DOHH2 (cell line): ENCODE measurements at regions not wholly inside any gene's neighbourhood (a gene's known extent, or its start where the extent isn't known, plus 50 kb on each side); places are given as distances from the start of the nearest gene placed in this dataset.

Source experiments
- H3F3A ChIP-seq: fragments of 200-600 bp; sonication (generic), shearing (Covaris generic); 2 replicates; pipeline ENCODE4 v1.6.0; 2016; ENCODE audit warnings: antibody characterized with exemption, mild to moderate bottlenecking; ENCODE audit not compliant: control insufficient read depth, insufficient read depth
- H3K27ac ChIP-seq: fragments of 200-600 bp; sonication (generic); 2 replicates; pipeline ENCODE4 v1.5.1; 2014; ENCODE audit warnings: low read depth, mild to moderate bottlenecking, low read length, moderate library complexity
- H3K27me3 ChIP-seq: fragments of 200-600 bp; sonication (generic); 2 replicates; pipeline ENCODE4 v1.6.1; 2014; ENCODE audit warnings: mild to moderate bottlenecking, low read length, mixed read lengths; ENCODE audit not compliant: control insufficient read depth
- H3K36me3 ChIP-seq: fragments of 200-600 bp; sonication (generic); 2 replicates; pipeline ENCODE4 v1.6.1; 2014; ENCODE audit warnings: mild to moderate bottlenecking, low read length, moderate library complexity, mixed read lengths; ENCODE audit not compliant: control insufficient read depth
- H3K4me1 ChIP-seq: fragments of 200-600 bp; sonication (generic); 2 replicates; pipeline ENCODE4 v1.6.1; 2014; ENCODE audit warnings: mild to moderate bottlenecking, low read length, mixed read lengths; ENCODE audit not compliant: control insufficient read depth
- H3K4me2 ChIP-seq: fragments of 200-600 bp; sonication (generic); 2 replicates; pipeline ENCODE4 v1.6.0; 2014; ENCODE audit warnings: mild to moderate bottlenecking, low read length, moderate library complexity
- H3K4me3 ChIP-seq: fragments of 200-600 bp; sonication (generic); 2 replicates; pipeline ENCODE4 v1.5.1; 2014; ENCODE audit warnings: mild to moderate bottlenecking, low read length, mixed read lengths
- H3K79me2 ChIP-seq: fragments of 200-600 bp; sonication (generic); 2 replicates; pipeline ENCODE4 v1.6.1; 2014; ENCODE audit warnings: mild to moderate bottlenecking, low read length, mixed read lengths; ENCODE audit not compliant: control insufficient read depth
- H3K9me2 ChIP-seq: fragments of 200-600 bp; sonication (generic); replicated peaks from 2 replicates; pipeline ENCODE4 v1.6.1; 2014; ENCODE audit warnings: mild to moderate bottlenecking, low read length, mixed read lengths; ENCODE audit not compliant: control insufficient read depth
- H3K9me3 ChIP-seq: fragments of 200-600 bp; sonication (generic); 2 replicates; pipeline ENCODE4 v1.6.1; 2014; ENCODE audit warnings: antibody characterized with exemption, low read length, mixed read lengths; ENCODE audit not compliant: control insufficient read depth, insufficient read depth
- H4K20me1 ChIP-seq: fragments of 200-600 bp; sonication (generic); 2 replicates; pipeline ENCODE4 v1.6.0; 2014; ENCODE audit warnings: low read depth, mild to moderate bottlenecking, antibody characterized with exemption, low read length, moderate library complexity; ENCODE audit not compliant: control insufficient read depth, insufficient read depth
- CTCF ChIP-seq: fragments of 200-600 bp; sonication (generic); IDR thresholded peaks from one replicate; pipeline ENCODE4 v1.5.1; 2014; ENCODE audit warnings: antibody characterized with exemption, mild to moderate bottlenecking, low read depth, low read length; ENCODE audit not compliant: poor library complexity, severe bottlenecking
- EZH2phosphoT487 ChIP-seq: fragments of 200-600 bp; sonication (generic); IDR thresholded peaks from 2 replicates; pipeline ENCODE4 v1.6.1; 2017; ENCODE audit warnings: borderline replicate concordance, mild to moderate bottlenecking, antibody characterized with exemption, low read length, moderate library complexity, mixed read lengths

- TF ChIP-seq EZH2phosphoT487: no peak
- no peak for TF ChIP-seq CTCF
- Histone ChIP-seq H3K4me2 (no peak overlapping the region), H3K4me3 (no peak overlapping the region), H4K20me1 (no peaks in the 10 kb centered on the region), H3K9me3 (no peaks in the 10 kb centered on the region), H3K79me2 (no peaks in the 10 kb centered on the region), H3K36me3 (no peaks in the 10 kb centered on the region), H3K9me2 (no peaks in the 10 kb centered on the region), H3K27me3 (no peaks in the 10 kb centered on the region), H3F3A (no peaks in the 10 kb centered on the region), H3K4me1 (no peaks in the 10 kb centered on the region), H3K27ac (no peak overlapping the region)
These were observed 62.2 kb upstream of the FAM20C start for GRCh38 chr7:130222-130572.

GRCh38 chr7:130875-131780 is 61.2 kb upstream of the FAM20C start:
- Histone ChIP-seq H3K79me2 (no peaks in the 10 kb centered on the region), H4K20me1 (no peaks in the 10 kb centered on the region), H3K36me3 (no peaks in the 10 kb centered on the region), H3K4me1 (no peaks in the 10 kb centered on the region), H3K9me3 (no peaks in the 10 kb centered on the region), H3F3A (no peaks in the 10 kb centered on the region), H3K27me3 (no peaks in the 10 kb centered on the region), H3K27ac (no peak overlapping the region), H3K4me3 (no peak overlapping the region), H3K9me2 (no peaks in the 10 kb centered on the region), H3K4me2 (no peak overlapping the region)
- TF ChIP-seq CTCF: no peak
- TF ChIP-seq EZH2phosphoT487: no peak

- H4K20me1 ChIP-seq: no peaks in the 10 kb centered on the region
- no peaks in the 10 kb centered on the region for H3F3A ChIP-seq
- H3K9me2 ChIP-seq: no peaks in the 10 kb centered on the region
- no peak overlapping the region for H3K27ac ChIP-seq
- H3K9me3 ChIP-seq: no peaks in the 10 kb centered on the region
- H3K27me3 ChIP-seq: no peaks in the 10 kb centered on the region
- TF ChIP-seq CTCF (no peak), EZH2phosphoT487 (no peak)
- H3K4me1 ChIP-seq: no peaks in the 10 kb centered on the region
- no peak overlapping the region for H3K4me2 ChIP-seq
- H3K36me3 ChIP-seq: no peaks in the 10 kb centered on the region
- H3K79me2 ChIP-seq: no peaks in the 10 kb centered on the region
- no peak overlapping the region for H3K4me3 ChIP-seq
These were observed 60.4 kb upstream of the FAM20C start for GRCh38 chr7:131781-132482.
